ENCODE measurements at regions not wholly inside any gene's neighbourhood (a gene's known extent, or its start where the extent isn't known, plus 50 kb on each side); places are given as distances from the start of the nearest gene placed in this dataset.

- no peak for DNase-seq (ENCODE audit: low read depth, low spot score)
- in situ Hi-C loops (cut with HindIII; ENCODE audit: low pct_unique_long_range_greater_than_20kb, low sequenced_read_pairs) = no loop called here
Measured at GRCh38 chr10:124346831-124347230, 71.9 kb downstream of the OAT start.

DNA sequence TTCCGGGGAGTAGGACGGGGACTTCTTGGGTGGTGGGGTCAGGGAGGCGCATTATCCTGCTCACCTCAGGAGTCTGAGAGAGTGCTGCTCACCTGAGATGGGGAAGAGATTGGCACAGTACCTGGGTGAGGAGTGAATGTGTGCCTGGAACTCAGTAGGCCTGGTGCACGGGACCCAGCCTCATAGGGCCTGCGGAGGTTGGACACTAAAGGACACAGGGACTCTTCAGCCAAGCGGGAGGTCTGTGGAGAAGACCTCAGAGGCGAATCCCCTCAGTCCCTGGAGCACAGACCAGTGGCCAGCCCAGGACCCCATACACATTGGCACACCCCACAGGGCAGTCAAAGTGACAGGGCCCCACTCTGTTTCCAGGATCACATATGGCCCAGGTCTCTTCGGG lies 73.2 kb downstream of the OAT start:
- in situ Hi-C loops (cut with HindIII; ENCODE audit: low pct_unique_long_range_greater_than_20kb, low sequenced_read_pairs) = no loop called here
- no peak for DNase-seq (ENCODE audit: low read depth, low spot score)

GRCh38 chr10:124344931-124345330 lies 73.8 kb downstream of the OAT start:
- in situ Hi-C loops (cut with HindIII; ENCODE audit: low pct_unique_long_range_greater_than_20kb, low sequenced_read_pairs) = no loop called here
- DNase-seq (ENCODE audit: low read depth, low spot score) = no peak

GRCh38 chr10:124344266-124344590 lies 74.5 kb downstream of the OAT start:
- DNase-seq (ENCODE audit: low read depth, low spot score) = no peak
- in situ Hi-C loops (cut with HindIII; ENCODE audit: low pct_unique_long_range_greater_than_20kb, low sequenced_read_pairs) = no loop called here

GRCh38 chr10:124343351-124344265 lies 75.1 kb downstream of the OAT start:
- no peak for DNase-seq (ENCODE audit: low read depth, low spot score)
- in situ Hi-C loops (cut with HindIII; ENCODE audit: low pct_unique_long_range_greater_than_20kb, low sequenced_read_pairs) = no loop called here

- in situ Hi-C loops (cut with HindIII; ENCODE audit: low pct_unique_long_range_greater_than_20kb, low sequenced_read_pairs) = no loop called here
- no peak for DNase-seq (ENCODE audit: low read depth, low spot score)
Measured at GRCh38 chr10:124342821-124343170, 75.9 kb downstream of the OAT start.

DNA sequence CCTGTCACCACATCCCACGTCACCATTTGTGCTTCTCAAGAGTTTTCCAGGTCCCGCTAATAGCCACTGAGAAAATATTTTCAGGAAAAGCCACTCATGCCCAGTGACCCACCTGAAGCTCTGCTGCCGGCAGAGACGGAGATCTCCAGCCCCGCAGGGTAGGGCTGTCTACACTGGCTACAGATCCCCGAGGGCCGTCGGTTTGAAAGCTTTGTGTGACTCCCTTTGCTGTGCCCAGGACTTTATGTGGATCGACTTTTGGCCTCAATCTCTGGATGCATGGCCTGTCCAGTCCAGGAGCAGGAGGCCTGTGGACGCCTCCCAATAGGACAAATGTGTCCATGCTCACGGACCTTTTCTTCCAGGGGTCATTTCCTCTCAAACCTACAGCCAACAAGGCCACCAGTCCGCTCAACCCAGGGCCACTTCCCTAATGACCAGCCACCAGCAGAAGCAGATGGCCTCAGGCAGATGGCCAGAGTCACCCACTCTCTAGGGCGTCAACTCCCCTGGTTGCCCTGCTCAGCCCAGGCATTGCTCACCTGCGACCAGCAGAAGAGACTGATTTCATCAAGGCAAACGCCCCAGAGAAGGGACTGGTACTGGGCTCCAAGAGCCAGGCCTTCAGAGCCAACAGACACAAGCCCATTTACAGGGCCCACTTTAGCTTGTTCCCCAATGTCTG lies 76.4 kb downstream of the OAT start:
- in situ Hi-C loops (cut with HindIII; ENCODE audit: low pct_unique_long_range_greater_than_20kb, low sequenced_read_pairs) = no loop called here
- DNase-seq (ENCODE audit: low read depth, low spot score) = no peak

GRCh38 chr10:124341768-124342135 lies 77.0 kb downstream of the OAT start:
- no peak for DNase-seq (ENCODE audit: low read depth, low spot score)
- in situ Hi-C loops (cut with HindIII; ENCODE audit: low pct_unique_long_range_greater_than_20kb, low sequenced_read_pairs) = no loop called here

GRCh38 chr10:124340033-124340760 lies 78.5 kb downstream of the OAT start:
- in situ Hi-C loops (cut with HindIII; ENCODE audit: low pct_unique_long_range_greater_than_20kb, low sequenced_read_pairs) = no loop called here
- DNase-seq (ENCODE audit: low read depth, low spot score) = no peak

DNA sequence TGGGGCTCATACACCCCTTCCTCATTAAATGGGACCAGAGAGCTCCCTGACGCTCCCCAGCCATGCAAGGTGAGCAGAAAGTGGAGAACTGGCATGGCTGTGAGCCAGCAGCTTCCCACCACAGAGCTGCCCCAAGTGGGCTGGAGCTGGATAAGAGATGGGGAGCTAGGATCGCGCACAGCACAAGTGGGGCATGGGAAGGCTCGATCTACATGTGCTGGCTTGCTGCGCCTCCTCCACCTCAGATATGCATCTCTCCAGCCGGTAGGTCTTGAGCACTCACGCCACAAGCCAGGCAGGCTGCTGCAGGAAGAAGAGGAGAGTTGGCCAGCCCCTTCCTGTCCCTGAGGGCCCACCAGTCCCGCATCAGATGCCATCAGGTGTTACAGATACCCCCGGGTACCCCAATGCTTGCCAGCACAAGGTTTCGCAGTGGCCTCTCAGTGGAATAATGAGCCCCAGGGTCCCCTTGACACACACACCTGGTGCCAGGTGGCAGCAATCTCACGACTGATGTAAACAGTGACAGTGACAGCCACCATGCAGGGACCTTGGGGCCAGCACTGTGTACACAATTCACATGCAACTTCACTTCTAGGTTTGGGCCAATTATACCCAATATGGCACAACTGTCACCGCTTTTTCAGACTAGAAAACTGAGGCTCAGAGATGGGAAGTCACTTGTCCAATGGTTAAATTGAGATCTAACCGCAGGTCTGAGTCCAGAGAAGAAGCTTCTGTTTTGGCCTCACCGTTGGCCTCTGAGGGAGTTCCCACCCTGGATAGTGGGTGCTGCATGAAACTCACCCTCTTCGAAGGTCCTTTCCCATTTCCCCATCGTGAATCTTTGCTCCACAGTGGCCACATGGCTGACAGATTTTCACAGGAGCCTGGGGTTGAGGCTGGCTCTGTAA lies 79.3 kb downstream of the OAT start:
- in situ Hi-C loops (cut with HindIII; ENCODE audit: low pct_unique_long_range_greater_than_20kb, low sequenced_read_pairs) = no loop called here
- no peak for DNase-seq (ENCODE audit: low read depth, low spot score)

DNA sequence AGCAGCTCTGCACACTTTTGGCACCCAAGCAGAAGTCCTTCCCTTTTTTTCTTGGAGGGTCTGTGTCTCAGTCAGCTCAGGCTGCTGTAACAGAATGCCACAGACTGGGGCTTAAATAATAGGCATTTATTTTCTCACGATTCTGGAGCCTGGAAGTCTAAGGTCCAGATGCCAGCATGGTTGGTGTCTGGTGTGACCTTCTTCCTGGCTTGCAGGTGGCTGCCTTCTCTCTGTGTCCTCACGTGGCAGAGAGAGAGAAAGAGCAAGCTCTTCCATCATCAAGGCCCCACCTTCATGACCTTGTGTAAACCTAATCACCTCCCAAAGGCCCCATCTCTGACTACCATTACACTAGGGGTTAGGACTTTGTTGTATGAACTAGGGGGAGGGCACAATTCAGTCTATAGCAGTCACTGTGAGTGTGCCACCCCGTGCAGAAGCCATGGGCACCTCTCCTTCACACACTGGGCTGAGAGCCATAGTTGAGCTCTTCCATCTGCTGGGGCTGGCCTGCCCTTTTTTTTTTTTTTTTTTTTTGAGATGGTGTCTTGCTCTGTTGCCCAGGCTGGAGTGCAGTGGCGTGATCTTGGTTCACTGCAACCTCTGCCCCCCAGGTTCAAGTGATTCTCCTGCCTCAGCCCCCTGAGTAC lies 80.3 kb downstream of the OAT start:
- in situ Hi-C loops (cut with HindIII; ENCODE audit: low pct_unique_long_range_greater_than_20kb, low sequenced_read_pairs) = no loop called here

GRCh38 chr10:124336186-124336585 lies 82.5 kb downstream of the OAT start:
- no peak for DNase-seq (ENCODE audit: low read depth, low spot score)
- in situ Hi-C loops (cut with HindIII; ENCODE audit: low pct_unique_long_range_greater_than_20kb, low sequenced_read_pairs) = no loop called here

More for the DNA sequence above, 80.3 kb downstream of the OAT start:
- DNase-seq (ENCODE audit: low read depth, low spot score) = no peak

DNA sequence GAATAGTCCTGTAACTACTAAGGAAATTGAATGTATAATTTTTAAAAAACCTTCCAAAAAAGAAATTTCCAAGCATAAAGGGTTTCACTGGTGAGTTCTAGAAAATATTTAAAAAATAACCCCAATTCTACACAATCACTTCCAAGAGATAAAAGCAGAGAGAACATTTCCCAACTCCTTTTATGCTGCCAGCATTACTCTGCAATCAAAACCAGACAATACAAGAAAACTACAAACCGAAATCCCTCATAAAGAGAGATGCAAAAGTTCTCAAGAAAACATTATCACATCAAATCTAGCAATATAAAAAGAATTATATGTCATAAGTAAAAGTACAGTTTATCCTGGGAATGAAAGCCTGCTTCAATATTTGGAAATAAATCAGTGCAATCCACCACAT lies 84.8 kb downstream of the OAT start:
- no peak for DNase-seq (ENCODE audit: low read depth, low spot score)
- in situ Hi-C loops (cut with HindIII; ENCODE audit: low pct_unique_long_range_greater_than_20kb, low sequenced_read_pairs) = no loop called here

DNA sequence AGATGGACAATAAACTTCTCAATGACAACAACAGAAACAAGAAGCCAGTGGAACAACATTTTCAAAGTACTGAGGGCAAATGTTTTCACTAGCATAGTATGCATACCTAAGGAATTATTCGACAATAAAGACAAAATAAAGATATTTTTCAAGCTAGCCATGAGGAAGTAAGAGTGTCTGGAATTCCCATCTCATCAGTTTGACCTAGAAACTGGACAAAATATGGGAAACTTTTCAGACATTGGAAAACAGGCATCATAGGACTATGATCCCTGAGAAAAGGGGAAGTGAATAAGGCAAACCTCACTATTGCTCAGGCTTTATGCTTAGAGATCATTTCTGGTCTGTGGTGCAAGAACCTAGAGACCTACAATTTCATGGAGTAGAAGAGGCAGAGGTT lies 86.3 kb downstream of the OAT start:
- in situ Hi-C loops (cut with HindIII; ENCODE audit: low pct_unique_long_range_greater_than_20kb, low sequenced_read_pairs) = no loop called here
- DNase-seq (ENCODE audit: low read depth, low spot score) = no peak

DNA sequence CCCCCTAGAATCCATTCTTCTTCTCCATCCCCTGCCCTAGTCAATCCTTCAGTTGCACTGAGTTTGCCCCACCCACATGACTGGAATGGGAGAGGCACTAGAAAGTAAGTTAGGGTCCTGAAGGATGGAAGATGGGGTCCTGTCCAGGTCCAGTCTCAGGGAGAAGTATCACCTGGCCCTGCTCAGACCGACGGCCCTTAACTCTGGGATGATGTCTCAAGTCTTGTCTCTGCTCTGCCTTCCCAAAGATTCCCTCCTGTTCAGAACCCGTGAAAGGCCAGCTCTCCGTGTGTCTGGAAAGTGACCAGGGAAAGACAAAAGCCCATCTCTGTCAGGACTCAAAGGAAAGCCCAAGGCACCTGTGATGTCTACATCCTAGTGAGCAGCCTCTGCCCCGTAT lies 88.8 kb downstream of the OAT start:
- DNase-seq (ENCODE audit: low read depth, low spot score) = no peak
- in situ Hi-C loops (cut with HindIII; ENCODE audit: low pct_unique_long_range_greater_than_20kb, low sequenced_read_pairs) = no loop called here

DNA sequence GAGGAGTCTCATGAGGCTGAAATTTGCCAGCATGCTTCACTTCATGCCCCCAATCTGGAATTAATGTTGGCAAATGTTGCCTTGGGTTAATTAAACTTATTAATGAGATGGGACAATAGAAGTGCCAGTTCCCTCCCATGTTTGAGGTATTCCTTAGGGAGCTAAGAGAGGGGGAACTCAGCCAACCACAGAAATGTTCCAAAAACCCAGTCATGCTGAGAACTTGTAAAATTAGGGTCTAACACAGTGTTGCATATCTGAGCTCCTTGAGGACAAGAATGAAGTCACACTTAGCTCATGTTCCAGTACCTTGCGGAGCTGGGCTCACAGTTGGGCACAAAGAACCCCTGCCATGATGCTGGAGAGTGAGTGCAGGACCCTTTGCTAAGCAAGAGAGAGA lies 89.4 kb downstream of the OAT start:
- no peak for DNase-seq (ENCODE audit: low read depth, low spot score)
- in situ Hi-C loops (cut with HindIII; ENCODE audit: low pct_unique_long_range_greater_than_20kb, low sequenced_read_pairs) = no loop called here

DNA sequence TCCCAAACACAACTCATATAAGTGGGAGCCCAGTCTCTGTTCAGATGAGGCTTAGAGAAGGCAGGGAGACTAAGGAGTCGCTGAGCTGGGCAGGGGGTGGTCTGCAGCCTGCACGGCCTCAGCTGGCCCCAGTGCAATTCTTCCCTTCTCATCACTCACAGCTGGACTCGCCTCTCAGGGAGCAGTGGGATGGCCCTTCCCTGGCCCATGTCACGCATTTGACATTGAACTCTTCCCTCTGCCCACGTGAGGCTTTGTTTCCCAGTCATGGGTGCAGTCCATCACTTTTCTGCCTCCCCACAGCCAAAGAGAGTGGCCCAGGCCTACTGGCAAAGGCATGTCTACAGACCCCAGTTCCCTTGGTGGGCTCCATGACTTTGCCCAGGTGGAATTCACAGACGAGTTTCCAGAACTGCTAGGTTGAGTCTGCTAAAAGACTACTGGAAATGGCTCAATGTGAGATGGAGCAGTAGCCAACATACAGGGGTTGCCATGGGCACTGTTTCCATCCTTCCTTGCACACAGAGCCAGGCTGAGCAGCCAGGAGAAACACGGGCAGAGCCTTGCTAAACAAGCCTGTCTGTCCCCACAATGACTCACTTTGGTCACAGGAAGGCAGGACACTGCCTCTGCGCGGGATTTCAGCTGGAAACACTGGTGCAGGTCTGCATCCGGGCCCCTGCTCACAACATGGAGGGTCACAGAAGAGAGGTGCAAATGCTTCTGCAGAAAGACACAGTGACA lies 90.1 kb downstream of the OAT start:
- in situ Hi-C loops (cut with HindIII; ENCODE audit: low pct_unique_long_range_greater_than_20kb, low sequenced_read_pairs) = no loop called here
- no peak for DNase-seq (ENCODE audit: low read depth, low spot score)

Measured in SK-MEL-5 (cell line).